ENCODE measurements at regions not wholly inside any gene's neighbourhood (a gene's known extent, or its start where the extent isn't known, plus 50 kb on each side); places are given as distances from the start of the nearest gene placed in this dataset.

- Histone ChIP-seq H3K27me3 (ENCODE audit: control insufficient read depth in 2 of 2, insufficient read depth in 2 of 2, low read length in 2 of 2) (no peaks in the 10 kb centered on the region), H4K20me1 (replicated peaks; ENCODE audit: control insufficient read depth, insufficient read depth, low read length) (no peaks in the 10 kb centered on the region), H3K79me2 (ENCODE audit: control insufficient read depth, insufficient read depth, low read length) (no peaks in the 10 kb centered on the region), H3K9ac (ENCODE audit: insufficient read depth in 1 of 2, low read depth in 2 of 2, low read length in 2 of 2) (no peak overlapping the region), H3K4me1 (replicated peaks in 1 of 2; ENCODE audit: control insufficient read depth in 2 of 2, insufficient read depth in 2 of 2, low read length in 2 of 2) (no peaks in the 10 kb centered on the region), H3K27ac (ENCODE audit: extremely low read depth, low read depth, low read length) (no peak overlapping the region), H3K36me3 (ENCODE audit: control insufficient read depth, insufficient read depth, low read length) (no peaks in the 10 kb centered on the region), H3K4me2 (ENCODE audit: insufficient read depth, low read length) (no peak overlapping the region), H3K4me3 (no peak overlapping the region), H3K9me3 (replicated peaks; ENCODE audit: control insufficient read depth, insufficient read depth, low read depth, low read length) (no peaks in the 10 kb centered on the region; the same call in 1 of the 2 replicates), H2AFZ (ENCODE audit: low read depth, low read length) (no peak overlapping the region), H3K9me1 (ENCODE audit: control insufficient read depth, insufficient read depth, low read length) (no peaks in the 10 kb centered on the region)
- in situ Hi-C loops (cut with MboI) (no loop called here), intact Hi-C loops (cut with micrococcal nuclease) (no loop called here)
- FAIRE-seq, result no peak
- WGBS (ENCODE audit: insufficient coverage, low coverage, missing lambda C conversion rate), result 0% methylated on average over 2 of the region's 2 CpGs
- POLR2A ChIA-PET, result no interaction called here
- DNase-seq (ENCODE audit: extremely low read depth in 1 of 4, low spot score in 3 of 4), result no peak
- no TSS peak for BruUV-seq (replicated peaks)
- TF ChIP-seq NFATC3 (IDR thresholded peaks at IDR 0.05), result no peak
- no peak for TF ChIP-seq IFI16 (CRISPR knock-in tag; IDR thresholded peaks at IDR 0.05)
- TF ChIP-seq ILF3 (IDR thresholded peaks at IDR 0.05; ENCODE audit: borderline replicate concordance), result no peak
- no peak for TF ChIP-seq SP2 (IDR thresholded peaks at IDR 0.05; ENCODE audit: extremely low read depth, low read depth, low read length, poor library complexity, severe bottlenecking)
- TF ChIP-seq KLF13 (tag; IDR thresholded peaks at IDR 0.05; ENCODE audit: borderline replicate concordance, low read depth), result no peak
- TF ChIP-seq SOX6 (IDR thresholded peaks at IDR 0.05), result no peak
- TF ChIP-seq HMGN3 (IDR thresholded peaks at IDR 0.05; ENCODE audit: borderline replicate concordance, extremely low read depth, insufficient read length, low read depth, low read length), result no peak
- no peak for TF ChIP-seq MAZ (CRISPR knock-in tag; conservative IDR thresholded peaks at IDR 0.05 in 1 of 2, IDR thresholded peaks at IDR 0.05 in 1 of 2)
- no peak for TF ChIP-seq TRIM28 (IDR thresholded peaks at IDR 0.05)
- no peak for TF ChIP-seq LEF1 (IDR thresholded peaks at IDR 0.05)
- TF ChIP-seq MITF (IDR thresholded peaks at IDR 0.05), result no peak
- TF ChIP-seq JUND (IDR thresholded peaks at IDR 0.05; ENCODE audit: borderline replicate concordance, low read depth, low read length), result no peak
- TF ChIP-seq JUND (tag; IDR thresholded peaks at IDR 0.05; ENCODE audit: borderline replicate concordance, low read depth, low read length), result no peak
- TF ChIP-seq TCF7 (IDR thresholded peaks at IDR 0.05; ENCODE audit: borderline replicate concordance), result no peak
- TF ChIP-seq ILK (tag; IDR thresholded peaks at IDR 0.05; ENCODE audit: borderline replicate concordance, low read depth), result no peak
- no peak for TF ChIP-seq POU5F1 (IDR thresholded peaks at IDR 0.05; ENCODE audit: borderline replicate concordance, low read depth, low read length, partially characterized antibody)
- TF ChIP-seq ZNF584 (CRISPR knock-in tag; IDR thresholded peaks at IDR 0.05; ENCODE audit: low read depth), result no peak
- no peak for ATAC-seq
- CTCF ChIA-PET (ENCODE audit: low intra/inter-chr PET ratio), result no interaction called here
Measured at GRCh38 chr3:83622526-83622925, 1336.3 kb upstream of the CADM2 start.

Data from K562 (cell line).